ENCODE measurements at regions not wholly inside any gene's neighbourhood (a gene's known extent, or its start where the extent isn't known, plus 50 kb on each side); places are given as distances from the start of the nearest gene placed in this dataset.

DNA sequence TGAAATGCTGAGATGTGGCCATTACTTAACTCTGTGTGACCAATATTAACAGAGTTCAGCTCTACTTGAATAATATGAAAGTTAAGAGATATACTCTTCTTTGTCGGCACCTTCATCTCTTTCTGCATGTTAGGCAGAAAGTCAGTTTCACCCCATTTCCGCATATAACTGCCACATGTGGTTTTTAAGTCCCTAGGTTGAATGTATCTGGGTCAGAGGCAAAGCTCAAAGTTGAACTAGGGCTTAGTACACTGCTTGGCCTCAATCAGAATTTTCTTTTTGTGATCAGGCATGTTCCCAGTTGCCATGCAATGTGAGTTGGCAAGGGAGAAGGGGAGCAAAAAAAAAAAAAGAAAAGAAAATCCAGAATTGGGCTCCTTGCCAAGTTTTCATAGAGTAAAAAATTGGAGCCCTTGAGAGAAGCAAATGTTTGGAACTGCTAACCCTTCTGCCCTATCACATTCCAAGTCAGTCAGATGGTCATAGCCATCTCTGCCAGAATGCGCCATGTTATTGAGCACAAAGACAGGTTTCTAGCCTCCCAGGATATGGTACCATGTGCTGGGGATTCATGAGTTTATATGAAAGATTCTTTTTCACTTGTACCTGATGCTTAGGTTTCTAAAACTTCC is 251.2 kb upstream of the RORB start:
- Mint-ChIP-seq H3K27me3 (no peaks in the 10 kb centered on the region), H3K9me3 (peaks cover 7% of the 10 kb centered on the region), H3K4me3 (no peak overlapping the region), H3K27ac (no peak overlapping the region), H3K4me1 (ENCODE audit: low read depth) (no peaks in the 10 kb centered on the region), H3K36me3 (ENCODE audit: low read depth) (no peaks in the 10 kb centered on the region)
- Histone ChIP-seq H3K9me3 (ENCODE audit: control insufficient read depth in 1 of 2, insufficient read depth in 1 of 2, low read length in 2 of 2) (no peaks in the 10 kb centered on the region), H3K4me1 (ENCODE audit: insufficient read depth, low read length) (peaks cover 4% of the 10 kb centered on the region), H3K36me3 (ENCODE audit: insufficient read depth, low read length) (no peaks in the 10 kb centered on the region), H3K27me3 (ENCODE audit: control insufficient read depth in 1 of 2, insufficient read depth in 2 of 2, low read length in 2 of 2) (no peaks in the 10 kb centered on the region), H3K27ac (ENCODE audit: low read depth in 1 of 2, low read length in 2 of 2) (no peak overlapping the region), H3K4me3 (ENCODE audit: low read length) (no peak overlapping the region)
- ChIA-PET CTCF (no interaction called here), POLR2A (no interaction called here)
- TF ChIP-seq, protein P1, sequence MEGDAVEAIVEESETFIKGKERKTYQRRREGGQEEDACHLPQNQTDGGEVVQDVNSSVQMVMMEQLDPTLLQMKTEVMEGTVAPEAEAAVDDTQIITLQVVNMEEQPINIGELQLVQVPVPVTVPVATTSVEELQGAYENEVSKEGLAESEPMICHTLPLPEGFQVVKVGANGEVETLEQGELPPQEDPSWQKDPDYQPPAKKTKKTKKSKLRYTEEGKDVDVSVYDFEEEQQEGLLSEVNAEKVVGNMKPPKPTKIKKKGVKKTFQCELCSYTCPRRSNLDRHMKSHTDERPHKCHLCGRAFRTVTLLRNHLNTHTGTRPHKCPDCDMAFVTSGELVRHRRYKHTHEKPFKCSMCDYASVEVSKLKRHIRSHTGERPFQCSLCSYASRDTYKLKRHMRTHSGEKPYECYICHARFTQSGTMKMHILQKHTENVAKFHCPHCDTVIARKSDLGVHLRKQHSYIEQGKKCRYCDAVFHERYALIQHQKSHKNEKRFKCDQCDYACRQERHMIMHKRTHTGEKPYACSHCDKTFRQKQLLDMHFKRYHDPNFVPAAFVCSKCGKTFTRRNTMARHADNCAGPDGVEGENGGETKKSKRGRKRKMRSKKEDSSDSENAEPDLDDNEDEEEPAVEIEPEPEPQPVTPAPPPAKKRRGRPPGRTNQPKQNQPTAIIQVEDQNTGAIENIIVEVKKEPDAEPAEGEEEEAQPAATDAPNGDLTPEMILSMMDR (IDR thresholded peaks at IDR 0.05): no peak
- ATAC-seq (ENCODE audit: poor library complexity): no peak
- peak in 3 of 14 experiments; percentile 54 to 62 (median 55) for DNase-seq
- intact Hi-C loops (cut with DNase I, micrococcal nuclease): no loop called here

DNA sequence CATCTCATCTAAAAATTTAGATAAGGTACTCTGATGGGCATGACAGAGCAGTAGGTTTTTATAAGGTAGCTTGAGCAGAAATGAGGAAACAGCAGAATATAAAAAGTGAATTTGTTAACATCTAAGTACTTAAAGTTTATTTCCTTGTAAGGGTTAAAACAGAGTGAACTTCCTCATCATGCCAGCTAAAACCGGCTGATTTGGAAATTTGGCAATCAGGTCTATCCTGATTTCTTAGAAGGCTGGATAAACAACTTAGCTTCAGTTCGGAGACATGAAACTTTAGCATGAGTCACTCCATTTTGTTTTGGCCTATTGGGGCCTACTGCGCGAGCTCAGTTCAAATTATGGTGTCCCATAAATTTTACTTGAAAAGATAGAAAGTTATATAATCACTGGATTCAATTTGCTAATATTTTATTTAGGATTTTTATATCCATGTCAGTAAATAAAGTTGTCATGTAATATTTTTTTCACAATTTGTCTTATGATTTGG is 241.6 kb upstream of the RORB start:
- Mint-ChIP-seq H3K4me1 (ENCODE audit: low read depth) (no peaks in the 10 kb centered on the region), H3K27ac (no peak overlapping the region), H3K27me3 (no peaks in the 10 kb centered on the region), H3K9me3 (no peaks in the 10 kb centered on the region), H3K36me3 (ENCODE audit: low read depth) (no peaks in the 10 kb centered on the region), H3K4me3 (no peak overlapping the region)
- intact Hi-C loops (cut with DNase I, micrococcal nuclease): no loop called here
- Histone ChIP-seq H3K27me3 (ENCODE audit: control insufficient read depth in 1 of 2, insufficient read depth in 2 of 2, low read length in 2 of 2) (no peaks in the 10 kb centered on the region), H3K4me3 (ENCODE audit: low read length) (no peak overlapping the region), H3K27ac (ENCODE audit: low read depth in 1 of 2, low read length in 2 of 2) (no peak overlapping the region), H3K4me1 (ENCODE audit: insufficient read depth, low read length) (no peaks in the 10 kb centered on the region), H3K9me3 (ENCODE audit: control insufficient read depth in 1 of 2, insufficient read depth in 1 of 2, low read length in 2 of 2) (no peaks in the 10 kb centered on the region), H3K36me3 (ENCODE audit: insufficient read depth, low read length) (no peaks in the 10 kb centered on the region)
- TF ChIP-seq, protein P1 (IDR thresholded peaks at IDR 0.05): no peak
- POLR2A ChIA-PET: no interaction called here
- ATAC-seq (ENCODE audit: poor library complexity): no peak
- CTCF ChIA-PET: no interaction called here
- DNase-seq: no peak

DNA sequence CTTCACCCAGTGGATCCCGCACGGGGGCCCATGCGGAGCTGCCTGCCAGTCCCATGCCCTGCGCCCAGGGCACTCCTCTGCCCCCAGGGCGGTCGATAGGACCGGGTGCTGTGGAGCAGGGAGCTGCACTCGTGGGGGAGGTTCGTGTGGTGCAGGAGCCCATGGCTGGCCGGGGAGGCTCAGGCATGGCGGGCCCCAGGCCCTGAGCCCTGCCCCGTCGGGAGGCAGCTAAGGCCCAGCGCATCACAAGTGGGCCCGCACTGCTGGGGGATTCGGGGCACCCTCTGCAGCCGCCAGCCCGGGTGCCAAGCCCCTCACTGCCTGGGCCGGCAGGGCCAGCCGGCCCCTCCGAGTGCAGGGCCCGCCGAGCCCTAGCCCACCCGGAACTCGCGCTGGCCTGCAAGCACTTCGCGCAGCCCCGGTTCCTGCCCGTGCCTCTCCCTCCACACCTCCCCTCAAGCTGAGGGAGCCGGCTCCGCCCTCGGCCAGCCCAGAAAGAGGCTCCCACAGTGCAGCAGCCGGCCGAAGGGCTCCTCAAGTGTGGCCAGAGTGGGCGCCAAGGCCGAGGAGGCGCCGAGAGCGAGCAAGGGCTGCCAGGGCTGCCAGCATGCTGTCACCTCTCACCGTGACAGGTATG is 221.1 kb upstream of the RORB start:
- DNase-seq (peak in 1 of 14 experiments; percentile 8), ATAC-seq (ENCODE audit: poor library complexity) (no peak)
- H3K4me3 ChIP-seq (ENCODE audit: low read length): no peak overlapping the region
- H3K27me3 ChIP-seq (ENCODE audit: control insufficient read depth in 1 of 2, insufficient read depth in 2 of 2, low read length in 2 of 2): no peaks in the 10 kb centered on the region
- TF ChIP-seq, protein P1 (IDR thresholded peaks at IDR 0.05): no peak
- H3K9me3 ChIP-seq (ENCODE audit: control insufficient read depth in 1 of 2, insufficient read depth in 1 of 2, low read length in 2 of 2): peaks cover 0 to 9% of the 10 kb centered on the region in 2 experiments
- Mint-ChIP-seq H3K36me3 (ENCODE audit: low read depth) (no peaks in the 10 kb centered on the region), H3K27me3 (no peaks in the 10 kb centered on the region), H3K4me1 (ENCODE audit: low read depth) (no peaks in the 10 kb centered on the region), H3K4me3 (no peak overlapping the region), H3K9me3 (peaks cover 3% of the 10 kb centered on the region), H3K27ac (no peak overlapping the region)
- H3K36me3 ChIP-seq (ENCODE audit: insufficient read depth, low read length): no peaks in the 10 kb centered on the region
- H3K4me1 ChIP-seq (ENCODE audit: insufficient read depth, low read length): no peaks in the 10 kb centered on the region
- ChIA-PET CTCF (no interaction called here), POLR2A (no interaction called here)
- intact Hi-C loops (cut with DNase I, micrococcal nuclease): no loop called here
- H3K27ac ChIP-seq (ENCODE audit: low read depth in 1 of 2, low read length in 2 of 2): no peak overlapping the region

All from CD4-positive, alpha-beta T cell (primary cell).